Loucy (cell line): ENCODE measurements at regions not wholly inside any gene's neighbourhood (a gene's known extent, or its start where the extent isn't known, plus 50 kb on each side); places are given as distances from the start of the nearest gene placed in this dataset.

Experiments
- EZH2phosphoT487 ChIP-seq: fragments of 200-600 bp; IDR thresholded peaks from 2 replicates; pipeline ENCODE4 v1.6.1; 2018; ENCODE audit warnings: antibody characterized with exemption, mild to moderate bottlenecking, moderate library complexity, borderline replicate concordance
- TF ChIP-seq, protein P1 (sequence below): fragments of 200-600 bp; sonication (generic); conservative IDR thresholded peaks from 2 replicates; pipeline ENCODE4 v1.5.1; 2014; ENCODE audit warnings: mild to moderate bottlenecking, antibody characterized with exemption, low read length

- TF ChIP-seq, protein P1, sequence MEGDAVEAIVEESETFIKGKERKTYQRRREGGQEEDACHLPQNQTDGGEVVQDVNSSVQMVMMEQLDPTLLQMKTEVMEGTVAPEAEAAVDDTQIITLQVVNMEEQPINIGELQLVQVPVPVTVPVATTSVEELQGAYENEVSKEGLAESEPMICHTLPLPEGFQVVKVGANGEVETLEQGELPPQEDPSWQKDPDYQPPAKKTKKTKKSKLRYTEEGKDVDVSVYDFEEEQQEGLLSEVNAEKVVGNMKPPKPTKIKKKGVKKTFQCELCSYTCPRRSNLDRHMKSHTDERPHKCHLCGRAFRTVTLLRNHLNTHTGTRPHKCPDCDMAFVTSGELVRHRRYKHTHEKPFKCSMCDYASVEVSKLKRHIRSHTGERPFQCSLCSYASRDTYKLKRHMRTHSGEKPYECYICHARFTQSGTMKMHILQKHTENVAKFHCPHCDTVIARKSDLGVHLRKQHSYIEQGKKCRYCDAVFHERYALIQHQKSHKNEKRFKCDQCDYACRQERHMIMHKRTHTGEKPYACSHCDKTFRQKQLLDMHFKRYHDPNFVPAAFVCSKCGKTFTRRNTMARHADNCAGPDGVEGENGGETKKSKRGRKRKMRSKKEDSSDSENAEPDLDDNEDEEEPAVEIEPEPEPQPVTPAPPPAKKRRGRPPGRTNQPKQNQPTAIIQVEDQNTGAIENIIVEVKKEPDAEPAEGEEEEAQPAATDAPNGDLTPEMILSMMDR, result no peak
- no peak for TF ChIP-seq EZH2phosphoT487
Observed at GRCh38 chr14:29005647-29006046, 239.1 kb downstream of the FOXG1 start.
